ENCODE measurements at regions not wholly inside any gene's neighbourhood (a gene's known extent, or its start where the extent isn't known, plus 50 kb on each side); places are given as distances from the start of the nearest gene placed in this dataset.

- H3K36me3 ChIP-seq (ENCODE audit: insufficient read depth, low read length) = no peaks in the 10 kb centered on the region
- H3K27me3 ChIP-seq (ENCODE audit: insufficient read depth, low read length) = no peaks in the 10 kb centered on the region
- H2AFZ ChIP-seq (ENCODE audit: low read length, unreplicated experiment) = no peak overlapping the region
- no peak overlapping the region for H3K4me3 ChIP-seq (ENCODE audit: low read depth, low read length)
- H3K4me1 ChIP-seq (ENCODE audit: control insufficient read depth, insufficient read depth, low read length, unreplicated experiment) = no peaks in the 10 kb centered on the region
- no peak overlapping the region for H3K27ac ChIP-seq (ENCODE audit: low read depth, low read length)
- H3K79me2 ChIP-seq (ENCODE audit: control insufficient read depth, insufficient read depth, low read length, unreplicated experiment) = no peaks in the 10 kb centered on the region
These were observed 116.7 kb downstream of the BEGAIN start for GRCh38 chr14:100470523-100470897.

GRCh38 chr14:100471441-100472093 lies 115.7 kb downstream of the BEGAIN start:
- H3K4me1 ChIP-seq (ENCODE audit: control insufficient read depth, insufficient read depth, low read length, unreplicated experiment) = no peaks in the 10 kb centered on the region
- no peaks in the 10 kb centered on the region for H3K36me3 ChIP-seq (ENCODE audit: insufficient read depth, low read length)
- no peaks in the 10 kb centered on the region for H3K79me2 ChIP-seq (ENCODE audit: control insufficient read depth, insufficient read depth, low read length, unreplicated experiment)
- no peak overlapping the region for H3K4me3 ChIP-seq (ENCODE audit: low read depth, low read length)
- no peaks in the 10 kb centered on the region for H3K27me3 ChIP-seq (ENCODE audit: insufficient read depth, low read length)
- no peak overlapping the region for H3K27ac ChIP-seq (ENCODE audit: low read depth, low read length)
- H2AFZ ChIP-seq (ENCODE audit: low read length, unreplicated experiment) = no peak overlapping the region

- Histone ChIP-seq H3K4me3 (ENCODE audit: low read depth, low read length) (no peak overlapping the region), H3K27me3 (ENCODE audit: insufficient read depth, low read length) (no peaks in the 10 kb centered on the region), H2AFZ (ENCODE audit: low read length, unreplicated experiment) (no peak overlapping the region), H3K4me1 (ENCODE audit: control insufficient read depth, insufficient read depth, low read length, unreplicated experiment) (no peaks in the 10 kb centered on the region), H3K79me2 (ENCODE audit: control insufficient read depth, insufficient read depth, low read length, unreplicated experiment) (no peaks in the 10 kb centered on the region), H3K27ac (ENCODE audit: low read depth, low read length) (no peak overlapping the region), H3K36me3 (ENCODE audit: insufficient read depth, low read length) (no peaks in the 10 kb centered on the region)
These were observed 115.1 kb downstream of the BEGAIN start for GRCh38 chr14:100472094-100472455.

GRCh38 chr14:100472491-100472890 lies 114.7 kb downstream of the BEGAIN start:
- Histone ChIP-seq H3K27ac (ENCODE audit: low read depth, low read length) (no peak overlapping the region), H3K4me1 (ENCODE audit: control insufficient read depth, insufficient read depth, low read length, unreplicated experiment) (no peaks in the 10 kb centered on the region), H3K4me3 (ENCODE audit: low read depth, low read length) (no peak overlapping the region), H3K79me2 (ENCODE audit: control insufficient read depth, insufficient read depth, low read length, unreplicated experiment) (no peaks in the 10 kb centered on the region), H2AFZ (ENCODE audit: low read length, unreplicated experiment) (no peak overlapping the region), H3K27me3 (ENCODE audit: insufficient read depth, low read length) (no peaks in the 10 kb centered on the region), H3K36me3 (ENCODE audit: insufficient read depth, low read length) (no peaks in the 10 kb centered on the region)

- no peak overlapping the region for H3K4me3 ChIP-seq (ENCODE audit: low read depth, low read length)
These were observed 114.0 kb downstream of the BEGAIN start for GRCh38 chr14:100473249-100473648.

GRCh38 chr14:100474196-100474595 lies 113.0 kb downstream of the BEGAIN start:
- Histone ChIP-seq H3K36me3 (ENCODE audit: insufficient read depth, low read length) (no peaks in the 10 kb centered on the region), H3K4me3 (ENCODE audit: low read depth, low read length) (no peak overlapping the region), H2AFZ (ENCODE audit: low read length, unreplicated experiment) (no peak overlapping the region), H3K27me3 (ENCODE audit: insufficient read depth, low read length) (no peaks in the 10 kb centered on the region), H3K4me1 (ENCODE audit: control insufficient read depth, insufficient read depth, low read length, unreplicated experiment) (no peaks in the 10 kb centered on the region), H3K79me2 (ENCODE audit: control insufficient read depth, insufficient read depth, low read length, unreplicated experiment) (no peaks in the 10 kb centered on the region), H3K27ac (ENCODE audit: low read depth, low read length) (no peak overlapping the region)

More at GRCh38 chr14:100473249-100473648, 114.0 kb downstream of the BEGAIN start:
- Histone ChIP-seq H3K4me1 (ENCODE audit: control insufficient read depth, insufficient read depth, low read length, unreplicated experiment) (no peaks in the 10 kb centered on the region), H3K36me3 (ENCODE audit: insufficient read depth, low read length) (no peaks in the 10 kb centered on the region), H3K27ac (ENCODE audit: low read depth, low read length) (no peak overlapping the region), H2AFZ (ENCODE audit: low read length, unreplicated experiment) (no peak overlapping the region), H3K27me3 (ENCODE audit: insufficient read depth, low read length) (no peaks in the 10 kb centered on the region), H3K79me2 (ENCODE audit: control insufficient read depth, insufficient read depth, low read length, unreplicated experiment) (no peaks in the 10 kb centered on the region)

- Histone ChIP-seq H3K4me3 (ENCODE audit: low read depth, low read length) (no peak overlapping the region), H2AFZ (ENCODE audit: low read length, unreplicated experiment) (no peak overlapping the region), H3K79me2 (ENCODE audit: control insufficient read depth, insufficient read depth, low read length, unreplicated experiment) (no peaks in the 10 kb centered on the region), H3K27ac (ENCODE audit: low read depth, low read length) (no peak overlapping the region), H3K4me1 (ENCODE audit: control insufficient read depth, insufficient read depth, low read length, unreplicated experiment) (no peaks in the 10 kb centered on the region), H3K36me3 (ENCODE audit: insufficient read depth, low read length) (no peaks in the 10 kb centered on the region), H3K27me3 (ENCODE audit: insufficient read depth, low read length) (no peaks in the 10 kb centered on the region)
These were observed 111.9 kb downstream of the BEGAIN start for GRCh38 chr14:100475268-100475667.

- H2AFZ ChIP-seq (ENCODE audit: low read length, unreplicated experiment) = no peak overlapping the region
- no peaks in the 10 kb centered on the region for H3K4me1 ChIP-seq (ENCODE audit: control insufficient read depth, insufficient read depth, low read length, unreplicated experiment)
- peak overlapping the region; percentile 56 for H3K27ac ChIP-seq (ENCODE audit: low read depth, low read length)
These were observed 111.0 kb downstream of the BEGAIN start for GRCh38 chr14:100476012-100476822.

GRCh38 chr14:100484531-100485267 lies 102.5 kb downstream of the BEGAIN start:
- no peaks in the 10 kb centered on the region for H3K36me3 ChIP-seq (ENCODE audit: insufficient read depth, low read length)
- no peaks in the 10 kb centered on the region for H3K79me2 ChIP-seq (ENCODE audit: control insufficient read depth, insufficient read depth, low read length, unreplicated experiment)
- H2AFZ ChIP-seq (ENCODE audit: low read length, unreplicated experiment) = no peak overlapping the region
- H3K27me3 ChIP-seq (ENCODE audit: insufficient read depth, low read length) = no peaks in the 10 kb centered on the region
- no peak overlapping the region for H3K27ac ChIP-seq (ENCODE audit: low read depth, low read length)
- no peak overlapping the region for H3K4me3 ChIP-seq (ENCODE audit: low read depth, low read length)
- H3K4me1 ChIP-seq (ENCODE audit: control insufficient read depth, insufficient read depth, low read length, unreplicated experiment) = no peaks in the 10 kb centered on the region

More at GRCh38 chr14:100476012-100476822, 111.0 kb downstream of the BEGAIN start:
- Histone ChIP-seq H3K4me3 (ENCODE audit: low read depth, low read length) (no peak overlapping the region), H3K36me3 (ENCODE audit: insufficient read depth, low read length) (no peaks in the 10 kb centered on the region), H3K79me2 (ENCODE audit: control insufficient read depth, insufficient read depth, low read length, unreplicated experiment) (no peaks in the 10 kb centered on the region), H3K27me3 (ENCODE audit: insufficient read depth, low read length) (no peaks in the 10 kb centered on the region)

- Histone ChIP-seq H3K27ac (ENCODE audit: low read depth, low read length) (no peak overlapping the region), H2AFZ (ENCODE audit: low read length, unreplicated experiment) (no peak overlapping the region), H3K27me3 (ENCODE audit: insufficient read depth, low read length) (no peaks in the 10 kb centered on the region), H3K79me2 (ENCODE audit: control insufficient read depth, insufficient read depth, low read length, unreplicated experiment) (no peaks in the 10 kb centered on the region), H3K4me3 (ENCODE audit: low read depth, low read length) (no peak overlapping the region), H3K4me1 (ENCODE audit: control insufficient read depth, insufficient read depth, low read length, unreplicated experiment) (no peaks in the 10 kb centered on the region), H3K36me3 (ENCODE audit: insufficient read depth, low read length) (no peaks in the 10 kb centered on the region)
These were observed 101.0 kb downstream of the BEGAIN start for GRCh38 chr14:100486025-100486828.
